WI38 (cell line): ENCODE measurements at regions not wholly inside any gene's neighbourhood (a gene's known extent, or its start where the extent isn't known, plus 50 kb on each side); places are given as distances from the start of the nearest gene placed in this dataset.
"Not testable (repeated sequence)": the region's sequence is repeated elsewhere in the genome, so short reads cannot be mapped to it uniquely, and the experiment has no call there.

Experiments
- H3K4me3 ChIP-seq: 2 replicates; pipeline ENCODE4 v1.5.1; 2011; ENCODE audit warnings: low read depth, mild to moderate bottlenecking, control low read depth, low read length
- CTCF ChIP-seq: IDR thresholded peaks from 2 replicates; pipeline ENCODE4 v1.5.1; 2012; ENCODE audit warnings: low read depth, mild to moderate bottlenecking, control low read depth, low read length

- no peak overlapping the region for H3K4me3 ChIP-seq
- no peak for TF ChIP-seq CTCF
These were observed 179.7 kb upstream of the ISL1 start for GRCh38 chr5:51203598-51203997.

GRCh38 chr5:51208296-51208695 is 175.0 kb upstream of the ISL1 start:
- no peak overlapping the region for H3K4me3 ChIP-seq
- no peak for TF ChIP-seq CTCF

- no peak overlapping the region for H3K4me3 ChIP-seq
- TF ChIP-seq CTCF, result no peak
These were observed 168.5 kb upstream of the ISL1 start for GRCh38 chr5:51214746-51215145.

- no peak overlapping the region for H3K4me3 ChIP-seq
- no peak for TF ChIP-seq CTCF
These were observed 157.2 kb upstream of the ISL1 start for GRCh38 chr5:51225789-51226742.

GRCh38 chr5:51227963-51228470 is 155.2 kb upstream of the ISL1 start:
- no peak for TF ChIP-seq CTCF
- no peak overlapping the region for H3K4me3 ChIP-seq

GRCh38 chr5:51230336-51230735 is 152.9 kb upstream of the ISL1 start:
- TF ChIP-seq CTCF, result no peak
- no peak overlapping the region for H3K4me3 ChIP-seq

- no peak overlapping the region for H3K4me3 ChIP-seq
- TF ChIP-seq CTCF, result no peak
These were observed 140.8 kb upstream of the ISL1 start for GRCh38 chr5:51242456-51242855.

GRCh38 chr5:51250957-51251356 is 132.3 kb upstream of the ISL1 start:
- H3K4me3 ChIP-seq, result not testable (repeated sequence)
